ENCODE measurements at regions not wholly inside any gene's neighbourhood (a gene's known extent, or its start where the extent isn't known, plus 50 kb on each side); places are given as distances from the start of the nearest gene placed in this dataset.

GRCh38 chr18:60069145-60069544 lies 169.3 kb downstream of the PMAIP1 start:
- Histone ChIP-seq H3K4me3 (ENCODE audit: low read depth, low read length) (no peak overlapping the region), H3K27me3 (replicated peaks; ENCODE audit: control insufficient read depth, insufficient read depth, low read length) (no peaks in the 10 kb centered on the region), H3K4me1 (no peaks in the 10 kb centered on the region), H3K9me3 (no peaks in the 10 kb centered on the region), H3K36me3 (ENCODE audit: control insufficient read depth, insufficient read depth, low read length) (no peaks in the 10 kb centered on the region)
- DNase-seq, result no peak
- H3K27ac Mint-ChIP-seq (ENCODE audit: unreplicated experiment), result no peak overlapping the region
- ChIA-PET POLR2A (no interaction called here), CTCF (no interaction called here)
- TF ChIP-seq CTCF (IDR thresholded peaks at IDR 0.05; ENCODE audit: insufficient read depth in 1 of 2, low read depth in 1 of 2, low read length in 1 of 2, severe bottlenecking in 1 of 2, unreplicated experiment in 1 of 2), result no peak
- no TSS peak for BruUV-seq (replicated peaks)
- no peaks in the 10 kb centered on the region for H3K27me3 Mint-ChIP-seq (ENCODE audit: insufficient read depth, unreplicated experiment)
- no peak overlapping the region for H3K4me3 Mint-ChIP-seq (ENCODE audit: unreplicated experiment)
- no peaks in the 10 kb centered on the region for H3K4me1 Mint-ChIP-seq (ENCODE audit: low read depth, unreplicated experiment)
- H3K9me3 Mint-ChIP-seq (ENCODE audit: unreplicated experiment), result no peaks in the 10 kb centered on the region
- intact Hi-C loops (cut with micrococcal nuclease; ENCODE audit: unreplicated experiment), result no loop called here
- H3K36me3 Mint-ChIP-seq (ENCODE audit: insufficient read depth, unreplicated experiment), result no peaks in the 10 kb centered on the region

- no peaks in the 10 kb centered on the region for H3K27me3 ChIP-seq (replicated peaks; ENCODE audit: control insufficient read depth, insufficient read depth, low read length)
- H3K4me3 ChIP-seq (ENCODE audit: low read depth, low read length), result no peak overlapping the region
- POLR2A ChIA-PET, result no interaction called here
- H3K4me1 ChIP-seq, result no peaks in the 10 kb centered on the region
- H3K9me3 Mint-ChIP-seq (ENCODE audit: unreplicated experiment), result no peaks in the 10 kb centered on the region
- BruUV-seq (replicated peaks), result no TSS peak
- no peak overlapping the region for H3K27ac Mint-ChIP-seq (ENCODE audit: unreplicated experiment)
- H3K36me3 ChIP-seq (ENCODE audit: control insufficient read depth, insufficient read depth, low read length), result no peaks in the 10 kb centered on the region
- H3K9me3 ChIP-seq, result no peaks in the 10 kb centered on the region
- intact Hi-C loops (cut with micrococcal nuclease; ENCODE audit: unreplicated experiment), result no loop called here
- H3K4me3 Mint-ChIP-seq (ENCODE audit: unreplicated experiment), result no peak overlapping the region
- H3K36me3 Mint-ChIP-seq (ENCODE audit: insufficient read depth, unreplicated experiment), result no peaks in the 10 kb centered on the region
- no peak for TF ChIP-seq CTCF (IDR thresholded peaks at IDR 0.05; ENCODE audit: insufficient read depth in 1 of 2, low read depth in 1 of 2, low read length in 1 of 2, severe bottlenecking in 1 of 2, unreplicated experiment in 1 of 2)
- CTCF ChIA-PET, result no interaction called here
- no peaks in the 10 kb centered on the region for H3K27me3 Mint-ChIP-seq (ENCODE audit: insufficient read depth, unreplicated experiment)
- no peaks in the 10 kb centered on the region for H3K4me1 Mint-ChIP-seq (ENCODE audit: low read depth, unreplicated experiment)
- no peak for DNase-seq
Measured at GRCh38 chr18:60067426-60068210, 167.8 kb downstream of the PMAIP1 start.

GRCh38 chr18:60066219-60066975 lies 166.6 kb downstream of the PMAIP1 start:
- TF ChIP-seq CTCF (IDR thresholded peaks at IDR 0.05; ENCODE audit: insufficient read depth in 1 of 2, low read depth in 1 of 2, low read length in 1 of 2, severe bottlenecking in 1 of 2, unreplicated experiment in 1 of 2), result no peak
- no TSS peak for BruUV-seq (replicated peaks)
- H3K4me3 ChIP-seq (ENCODE audit: low read depth, low read length), result no peak overlapping the region
- no peaks in the 10 kb centered on the region for H3K27me3 Mint-ChIP-seq (ENCODE audit: insufficient read depth, unreplicated experiment)
- ChIA-PET CTCF (no interaction called here), POLR2A (no interaction called here)
- H3K9me3 ChIP-seq, result no peaks in the 10 kb centered on the region
- no peaks in the 10 kb centered on the region for H3K4me1 ChIP-seq
- H3K4me1 Mint-ChIP-seq (ENCODE audit: low read depth, unreplicated experiment), result no peaks in the 10 kb centered on the region
- H3K36me3 Mint-ChIP-seq (ENCODE audit: insufficient read depth, unreplicated experiment), result no peaks in the 10 kb centered on the region
- H3K4me3 Mint-ChIP-seq (ENCODE audit: unreplicated experiment), result no peak overlapping the region
- no peak for DNase-seq
- no peaks in the 10 kb centered on the region for H3K27me3 ChIP-seq (replicated peaks; ENCODE audit: control insufficient read depth, insufficient read depth, low read length)
- H3K27ac Mint-ChIP-seq (ENCODE audit: unreplicated experiment), result no peak overlapping the region
- H3K36me3 ChIP-seq (ENCODE audit: control insufficient read depth, insufficient read depth, low read length), result no peaks in the 10 kb centered on the region
- intact Hi-C loops (cut with micrococcal nuclease; ENCODE audit: unreplicated experiment), result no loop called here
- H3K9me3 Mint-ChIP-seq (ENCODE audit: unreplicated experiment), result no peaks in the 10 kb centered on the region

All from Caco-2 (cell line).